GM18498 (cell line): ENCODE measurements at regions not wholly inside any gene's neighbourhood (a gene's known extent, or its start where the extent isn't known, plus 50 kb on each side); places are given as distances from the start of the nearest gene placed in this dataset.
"Not testable (repeated sequence)": the region's sequence is repeated elsewhere in the genome, so short reads cannot be mapped to it uniquely, and the experiment has no call there.

ENCODE experiments used
- ATAC-seq: cut with Tn5 transposase; IDR thresholded peaks from one replicate; pipeline ENCODE4 v1.9.1; 2021; ENCODE audit warnings: mild to moderate bottlenecking, moderate library complexity; ENCODE audit not compliant: unreplicated experiment

- ATAC-seq: no peak
Observed at GRCh38 chr6:122207794-122208193, 191.7 kb upstream of the HSF2 start.

GRCh38 chr6:122214605-122215318, 184.7 kb upstream of the HSF2 start:
- no peak for ATAC-seq

- no peak for ATAC-seq
Observed at GRCh38 chr6:122220254-122220653, 179.2 kb upstream of the HSF2 start.

GRCh38 chr6:122222761-122223160, 176.7 kb upstream of the HSF2 start:
- ATAC-seq: no peak

- ATAC-seq: no peak
Observed at GRCh38 chr6:122223251-122223650, 176.2 kb upstream of the HSF2 start.

GRCh38 chr6:122238861-122239260, 160.6 kb upstream of the HSF2 start:
- no peak for ATAC-seq

- ATAC-seq: no peak
Observed at GRCh38 chr6:122246906-122247658, 152.4 kb upstream of the HSF2 start.

- no peak for ATAC-seq
Observed at GRCh38 chr6:122248001-122248669, 151.3 kb upstream of the HSF2 start.

- ATAC-seq: no peak
Observed at GRCh38 chr6:122248844-122249243, 150.6 kb upstream of the HSF2 start.

GRCh38 chr6:122258839-122259238, 140.6 kb upstream of the HSF2 start:
- no peak for ATAC-seq

- ATAC-seq: no peak
Observed at GRCh38 chr6:122264557-122264956, 134.9 kb upstream of the HSF2 start.

GRCh38 chr6:122265755-122266154, 133.7 kb upstream of the HSF2 start:
- no peak for ATAC-seq

- no peak for ATAC-seq
Observed at GRCh38 chr6:122268394-122268793, 131.1 kb upstream of the HSF2 start.

GRCh38 chr6:122276637-122277036, 122.8 kb upstream of the HSF2 start:
- ATAC-seq: no peak

- ATAC-seq: not testable (repeated sequence)
Observed at GRCh38 chr6:122280105-122281021, 119.1 kb upstream of the HSF2 start.

GRCh38 chr6:122283884-122284283, 115.6 kb upstream of the HSF2 start:
- no peak for ATAC-seq

- no peak for ATAC-seq
Observed at GRCh38 chr6:122284848-122285247, 114.6 kb upstream of the HSF2 start.

GRCh38 chr6:122285292-122285913, 114.0 kb upstream of the HSF2 start:
- no peak for ATAC-seq

- ATAC-seq: no peak
Observed at GRCh38 chr6:122286512-122286911, 112.9 kb upstream of the HSF2 start.

GRCh38 chr6:122289762-122290539, 109.5 kb upstream of the HSF2 start:
- no peak for ATAC-seq
